ENCODE measurements at regions not wholly inside any gene's neighbourhood (a gene's known extent, or its start where the extent isn't known, plus 50 kb on each side); places are given as distances from the start of the nearest gene placed in this dataset.

- Histone ChIP-seq H2BK15ac (ENCODE audit: low read length) (no peak overlapping the region), H3K4ac (replicated peaks; ENCODE audit: insufficient read length, low read depth, low read length) (no peak overlapping the region), H4K5ac (ENCODE audit: insufficient read length, low read depth, low read length) (no peak overlapping the region), H2BK20ac (ENCODE audit: low read length) (no peak overlapping the region), H3K18ac (ENCODE audit: extremely low read depth, low read length) (no peak overlapping the region), H3K23me2 (ENCODE audit: low read depth, low read length) (no peaks in the 10 kb centered on the region), H2BK12ac (ENCODE audit: low read depth, low read length) (no peak overlapping the region), H3K14ac (ENCODE audit: insufficient read length) (no peak overlapping the region), H3K23ac (ENCODE audit: insufficient read length) (no peak overlapping the region), H2BK5ac (ENCODE audit: low read depth, low read length) (no peak overlapping the region), H4K20me1 (replicated peaks in 1 of 2; ENCODE audit: control insufficient read depth in 1 of 2, insufficient read depth in 2 of 2, low read length in 2 of 2) (no peaks in the 10 kb centered on the region), H3K56ac (replicated peaks; ENCODE audit: insufficient read length, low read depth, low read length) (no peak overlapping the region), H3K27ac (ENCODE audit: low read depth, low read length) (no peak overlapping the region), H3K27me3 (replicated peaks in 1 of 4; ENCODE audit: control insufficient read depth in 3 of 4, extremely low read depth in 1 of 4, insufficient read depth in 3 of 4, low read length in 3 of 4) (no peaks in the 10 kb centered on the region), H3K4me3 (ENCODE audit: extremely low read depth in 1 of 4, insufficient read depth in 2 of 4, low read depth in 3 of 4, low read length in 4 of 4) (no peak overlapping the region), H3K4me1 (replicated peaks in 1 of 4; ENCODE audit: control insufficient read depth in 3 of 4, insufficient read depth in 4 of 4, low read length in 3 of 4) (peaks cover 0 to 4% (median 2%) of the 10 kb centered on the region in 4 experiments; a peak in 4 of 7 replicates), H4K91ac (replicated peaks; ENCODE audit: insufficient read length, low read length) (no peak overlapping the region), H4K8ac (ENCODE audit: extremely low read depth, insufficient read depth, low read length) (no peak overlapping the region), H2AFZ (ENCODE audit: low read length) (no peak overlapping the region), H2BK120ac (replicated peaks; ENCODE audit: low read depth, low read length) (no peak overlapping the region), H3K9me3 (ENCODE audit: insufficient read depth in 2 of 2, low read depth in 1 of 2, low read length in 1 of 2) (no peaks in the 10 kb centered on the region), H2AK5ac (ENCODE audit: low read depth, low read length) (no peak overlapping the region), H3K4me2 (ENCODE audit: insufficient read depth in 1 of 2, low read depth in 2 of 2, low read length in 2 of 2) (no peak overlapping the region), H3K79me1 (ENCODE audit: low read depth, low read length) (no peaks in the 10 kb centered on the region), H3K9ac (replicated peaks in 1 of 4; ENCODE audit: extremely low read depth in 1 of 4, low read depth in 3 of 4, low read length in 3 of 4) (no peak overlapping the region), H3K36me3 (ENCODE audit: control insufficient read depth in 2 of 4, insufficient read depth in 4 of 4, low read length in 3 of 4) (no peaks in the 10 kb centered on the region), H3K79me2 (ENCODE audit: control insufficient read depth in 1 of 2, insufficient read depth in 2 of 2, low read length in 2 of 2) (no peaks in the 10 kb centered on the region)
- WGBS, 2 experiments (ENCODE audit: extremely low coverage in 1 of 2, insufficient coverage in 1 of 2, insufficient read length in 1 of 2, insufficient replicate concordance in 2 of 2, low coverage in 1 of 2, low lambda C conversion rate in 2 of 2, missing lambda C conversion rate in 1 of 2), result 90% methylated on average over 5 of the region's 6 CpGs; no CpG with 5 or more reads in 1 of the 2 experiments
- ChIA-PET CTCF (ENCODE audit: partially characterized antibody) (interaction anchor here (0.6 kb wide), 1 partner anchor 170 kb away, joined by 3 read pairs; no protein-coding TSS in a partner anchor), POLR2A (ENCODE audit: partially characterized antibody) (no interaction called here)
- DNase-seq (ENCODE audit: low read depth in 1 of 2, low spot score in 2 of 2) (no peak), FAIRE-seq (no peak)
- TF ChIP-seq E2F6 (IDR thresholded peaks at IDR 0.05), result no peak
Measured at GRCh38 chr20:40754339-40754943, 65.4 kb upstream of the MAFB start.
